HS-5 (cell line): ENCODE measurements at regions not wholly inside any gene's neighbourhood (a gene's known extent, or its start where the extent isn't known, plus 50 kb on each side); places are given as distances from the start of the nearest gene placed in this dataset.

Source experiments
- DNase-seq: peaks from one replicate; pipeline ENCODE4 v3.0.0-alpha.2; 2012; ENCODE audit warnings: low read depth

- no peak for DNase-seq
These were observed 130.9 kb downstream of the EMX2 start for GRCh38 chr10:117673230-117674010.

GRCh38 chr10:117674201-117674600 lies 131.7 kb downstream of the EMX2 start:
- DNase-seq, result no peak

GRCh38 chr10:117674646-117675045 lies 132.1 kb downstream of the EMX2 start:
- no peak for DNase-seq

- no peak for DNase-seq
These were observed 133.0 kb downstream of the EMX2 start for GRCh38 chr10:117675514-117676055.

GRCh38 chr10:117677239-117677638 lies 134.7 kb downstream of the EMX2 start:
- no peak for DNase-seq

- no peak for DNase-seq
These were observed 135.4 kb downstream of the EMX2 start for GRCh38 chr10:117677890-117678500.

- DNase-seq, result no peak
These were observed 138.1 kb downstream of the EMX2 start for GRCh38 chr10:117680601-117681000.

- DNase-seq, result no peak
These were observed 138.6 kb downstream of the EMX2 start for GRCh38 chr10:117681104-117681503.

- no peak for DNase-seq
These were observed 141.6 kb downstream of the EMX2 start for GRCh38 chr10:117684046-117684610.

GRCh38 chr10:117684672-117685211 lies 142.2 kb downstream of the EMX2 start:
- no peak for DNase-seq

- no peak for DNase-seq
These were observed 142.9 kb downstream of the EMX2 start for GRCh38 chr10:117685431-117685830.

GRCh38 chr10:117686606-117687005 lies 144.1 kb downstream of the EMX2 start:
- DNase-seq, result no peak

GRCh38 chr10:117688358-117688757 lies 145.8 kb downstream of the EMX2 start:
- DNase-seq, result no peak

- no peak for DNase-seq
These were observed 147.0 kb downstream of the EMX2 start for GRCh38 chr10:117689566-117689965.

GRCh38 chr10:117690359-117690758 lies 147.8 kb downstream of the EMX2 start:
- DNase-seq, result no peak

- DNase-seq, result no peak
These were observed 151.6 kb downstream of the EMX2 start for GRCh38 chr10:117694190-117694589.

- DNase-seq, result no peak
These were observed 154.9 kb downstream of the EMX2 start for GRCh38 chr10:117697402-117697801.

GRCh38 chr10:117698809-117699208 lies 156.3 kb downstream of the EMX2 start:
- DNase-seq, result no peak

GRCh38 chr10:117699436-117700075 lies 157.0 kb downstream of the EMX2 start:
- DNase-seq, result no peak

- DNase-seq, result no peak
These were observed 167.7 kb downstream of the EMX2 start for GRCh38 chr10:117710181-117710798.

GRCh38 chr10:117716889-117717288 lies 174.3 kb downstream of the EMX2 start:
- DNase-seq, result no peak
